PC-3 (cell line): ENCODE measurements at regions not wholly inside any gene's neighbourhood (a gene's known extent, or its start where the extent isn't known, plus 50 kb on each side); places are given as distances from the start of the nearest gene placed in this dataset.

Experiments
- EZH2 ChIP-seq: fragments of 300-600 bp; sonication (generic); IDR thresholded peaks from one replicate; pipeline ENCODE4 v1.6.1; 2017; ENCODE audit warnings: antibody characterized with exemption, mild to moderate bottlenecking, low read length; ENCODE audit not compliant: unreplicated experiment
- TF ChIP-seq, protein P1 (sequence below): fragments of 300-600 bp; sonication (generic); conservative IDR thresholded peaks from 2 replicates; pipeline ENCODE4 v1.5.1; 2017; ENCODE audit warnings: antibody characterized with exemption, low read depth, mild to moderate bottlenecking, low read length

DNA sequence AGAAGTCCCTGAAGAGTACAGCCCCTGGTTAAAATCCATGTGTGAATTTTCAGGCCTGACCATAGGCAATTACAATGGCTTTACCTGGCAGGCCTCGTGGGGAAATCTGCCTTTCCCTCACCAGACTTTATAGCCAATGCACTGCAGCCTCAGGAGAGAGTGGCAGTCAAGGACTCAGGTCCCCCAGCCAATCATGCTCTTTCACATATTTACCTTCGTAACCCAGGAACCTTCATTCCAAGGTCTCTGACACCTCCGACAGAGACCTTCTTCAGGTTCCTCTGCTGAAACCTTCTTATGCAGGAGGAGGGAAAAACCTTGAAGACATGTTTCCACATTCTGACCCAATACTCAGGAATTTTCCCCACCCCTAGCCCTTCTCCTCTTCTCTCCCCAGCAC, 118.9 kb downstream of the FASLG start:
- TF ChIP-seq, protein P1, sequence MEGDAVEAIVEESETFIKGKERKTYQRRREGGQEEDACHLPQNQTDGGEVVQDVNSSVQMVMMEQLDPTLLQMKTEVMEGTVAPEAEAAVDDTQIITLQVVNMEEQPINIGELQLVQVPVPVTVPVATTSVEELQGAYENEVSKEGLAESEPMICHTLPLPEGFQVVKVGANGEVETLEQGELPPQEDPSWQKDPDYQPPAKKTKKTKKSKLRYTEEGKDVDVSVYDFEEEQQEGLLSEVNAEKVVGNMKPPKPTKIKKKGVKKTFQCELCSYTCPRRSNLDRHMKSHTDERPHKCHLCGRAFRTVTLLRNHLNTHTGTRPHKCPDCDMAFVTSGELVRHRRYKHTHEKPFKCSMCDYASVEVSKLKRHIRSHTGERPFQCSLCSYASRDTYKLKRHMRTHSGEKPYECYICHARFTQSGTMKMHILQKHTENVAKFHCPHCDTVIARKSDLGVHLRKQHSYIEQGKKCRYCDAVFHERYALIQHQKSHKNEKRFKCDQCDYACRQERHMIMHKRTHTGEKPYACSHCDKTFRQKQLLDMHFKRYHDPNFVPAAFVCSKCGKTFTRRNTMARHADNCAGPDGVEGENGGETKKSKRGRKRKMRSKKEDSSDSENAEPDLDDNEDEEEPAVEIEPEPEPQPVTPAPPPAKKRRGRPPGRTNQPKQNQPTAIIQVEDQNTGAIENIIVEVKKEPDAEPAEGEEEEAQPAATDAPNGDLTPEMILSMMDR: no peak
- TF ChIP-seq EZH2: no peak
